ENCODE measurements at regions not wholly inside any gene's neighbourhood (a gene's known extent, or its start where the extent isn't known, plus 50 kb on each side); places are given as distances from the start of the nearest gene placed in this dataset.
"Not testable (repeated sequence)": the region's sequence is repeated elsewhere in the genome, so short reads cannot be mapped to it uniquely, and the experiment has no call there.

DNA sequence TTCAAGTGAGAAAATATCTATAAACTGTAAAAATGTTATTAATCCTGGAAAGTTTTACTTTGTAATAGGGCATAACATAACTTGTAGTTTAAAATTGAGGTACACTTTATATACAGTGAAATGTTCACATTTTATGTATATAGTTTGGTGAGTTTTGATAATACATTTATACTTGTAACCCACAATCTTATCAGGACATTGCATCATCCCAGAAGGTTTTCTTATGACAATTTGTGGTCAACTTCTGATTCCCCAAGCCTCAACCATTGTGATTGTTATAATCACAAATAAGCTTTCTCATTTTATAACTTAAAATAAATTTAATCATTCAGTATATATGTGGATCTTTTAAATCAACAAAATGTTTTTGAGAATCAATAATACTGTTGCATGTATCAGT is 151.1 kb downstream of the TFPI2 start:
- DNase-seq = no peak

DNA sequence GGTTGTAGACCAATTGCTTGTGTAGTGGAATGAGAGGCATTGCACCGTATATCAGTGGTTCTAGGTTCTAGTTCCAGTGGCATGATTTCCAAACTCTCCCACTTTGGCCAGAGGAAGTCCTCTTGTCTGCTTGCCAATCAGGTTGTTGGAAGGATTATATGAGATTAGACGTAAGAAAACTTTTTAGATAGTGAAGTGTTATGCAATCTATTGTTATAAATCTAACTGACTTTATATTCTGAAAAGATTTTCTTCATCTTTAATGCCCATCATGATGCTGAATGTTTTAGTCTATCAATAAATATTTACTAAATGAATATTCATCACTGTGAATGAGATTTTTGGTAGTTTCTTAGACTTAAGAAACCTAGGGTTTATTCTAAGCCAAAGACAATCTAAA is 152.6 kb downstream of the TFPI2 start:
- DNase-seq = no peak

DNA sequence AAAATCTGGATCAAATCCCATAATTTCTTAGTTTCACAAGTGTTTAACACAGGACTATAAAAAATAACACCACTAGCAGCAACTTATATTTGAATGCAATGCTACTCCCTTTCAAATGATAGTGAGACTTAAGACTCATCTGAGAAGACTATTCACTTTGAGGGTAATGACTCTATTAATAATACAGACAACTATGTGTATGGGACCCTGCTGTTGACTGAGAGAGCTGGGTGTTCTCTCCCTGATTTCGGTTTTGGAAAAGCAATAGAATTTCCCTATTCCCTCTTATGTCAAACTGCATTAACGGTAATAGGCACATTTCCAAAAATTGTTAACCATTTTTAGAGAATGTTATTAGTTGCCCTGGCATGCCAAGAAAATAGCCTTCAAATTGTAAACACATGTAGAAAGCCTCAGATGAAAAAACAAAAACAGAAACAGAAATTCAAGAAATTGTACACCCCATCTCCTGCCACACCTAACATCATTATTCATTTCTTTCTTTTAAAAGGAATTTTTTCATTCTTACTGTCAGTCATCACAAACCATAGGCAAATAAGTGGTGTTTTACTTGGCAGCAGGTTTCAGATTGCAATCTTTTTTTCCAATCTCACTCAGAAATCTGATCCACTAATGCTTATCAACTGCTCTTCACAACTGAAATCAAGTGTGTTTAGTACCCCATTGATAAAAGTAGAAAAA is 153.7 kb downstream of the TFPI2 start:
- peak; percentile 9 for DNase-seq

DNA sequence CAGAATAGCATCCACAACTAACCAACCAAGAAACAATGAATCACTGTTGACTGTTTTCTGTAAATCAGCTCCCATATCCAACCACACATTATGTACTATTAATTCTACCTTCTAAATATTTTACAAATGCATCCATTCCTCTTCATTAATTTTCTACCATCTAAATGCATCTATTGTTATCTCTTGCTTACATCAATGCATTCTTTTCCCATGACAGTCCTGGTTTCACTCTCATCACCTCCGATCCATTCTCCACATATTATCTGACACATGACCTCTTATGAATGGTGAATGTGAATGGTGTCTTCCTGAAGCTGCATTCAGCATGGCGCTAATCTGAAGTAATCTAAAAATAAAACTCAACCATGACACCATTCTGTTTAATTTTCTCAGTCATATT is 153.8 kb upstream of the CALCR start:
- no peak for DNase-seq

DNA sequence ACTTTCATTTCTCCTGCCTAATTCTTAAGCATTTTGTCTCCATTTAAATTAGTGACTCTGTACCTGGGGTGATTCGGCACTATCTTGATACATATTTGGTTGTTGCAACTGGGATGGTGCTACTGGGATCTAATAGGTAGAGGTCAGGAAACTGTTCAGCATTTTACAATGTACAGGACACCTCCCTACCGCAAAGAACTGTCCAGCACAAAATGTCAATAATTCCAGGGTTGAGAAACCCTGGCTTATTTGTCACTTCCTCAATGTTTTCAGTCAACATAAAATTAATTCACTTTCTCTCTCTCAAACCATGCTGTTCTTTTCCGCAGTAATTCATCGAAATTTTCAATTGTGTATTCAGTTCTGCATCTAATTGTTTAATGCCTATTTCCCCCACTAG is 151.4 kb upstream of the CALCR start:
- no peak for DNase-seq

DNA sequence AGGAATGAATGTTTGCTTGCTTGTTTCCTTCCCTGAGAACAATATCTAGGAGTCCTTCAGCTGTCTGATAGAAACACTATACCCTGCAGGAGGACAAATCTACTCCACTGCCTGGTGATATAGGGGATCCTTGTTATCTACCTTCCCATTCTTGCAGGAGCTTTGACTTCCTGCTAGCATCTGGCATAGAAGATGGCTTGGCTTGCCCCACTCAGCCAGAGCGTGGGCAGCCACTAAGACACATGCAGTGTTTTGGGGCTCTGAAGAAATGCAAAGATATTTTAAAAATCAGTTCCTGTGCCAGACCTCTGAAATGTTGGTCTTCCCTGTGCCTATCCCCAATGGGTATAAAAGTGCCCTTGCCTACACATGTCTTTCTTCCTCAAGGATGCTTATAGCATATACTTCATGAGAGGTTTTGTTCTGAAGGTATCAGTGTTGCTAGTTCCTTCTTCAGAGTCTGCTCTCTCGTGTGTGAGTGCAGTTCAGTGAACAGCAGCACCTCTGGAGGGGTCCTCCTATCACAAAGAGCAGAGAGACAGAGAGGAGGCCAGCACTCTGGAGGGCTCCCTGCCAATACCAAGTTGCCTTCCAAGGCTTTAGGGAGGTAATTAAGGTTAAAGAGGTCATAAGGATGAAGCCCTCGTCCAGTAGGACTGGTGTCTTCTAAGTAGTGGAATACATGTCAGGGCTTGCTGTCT is 149.1 kb upstream of the CALCR start:
- no peak for DNase-seq

DNA sequence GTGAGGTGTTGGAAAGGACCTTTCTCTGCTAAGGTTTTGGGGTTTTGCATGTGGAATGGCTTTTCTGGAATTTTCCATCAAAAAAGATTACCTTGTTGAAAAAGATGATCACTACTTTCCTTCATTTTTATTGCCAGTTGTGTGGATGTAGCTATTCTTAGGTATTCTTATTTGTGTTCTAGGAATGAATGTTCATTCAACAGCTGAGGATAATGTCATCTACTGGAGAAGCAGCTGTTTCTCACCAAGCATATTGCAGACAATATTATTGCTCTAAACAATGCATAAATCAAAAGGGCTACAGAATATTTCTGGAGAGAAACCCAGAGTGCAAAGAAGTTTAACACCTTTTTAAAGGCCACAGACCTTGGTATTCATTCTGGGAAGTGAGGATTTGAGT is 145.6 kb upstream of the CALCR start:
- DNase-seq = no peak

DNA sequence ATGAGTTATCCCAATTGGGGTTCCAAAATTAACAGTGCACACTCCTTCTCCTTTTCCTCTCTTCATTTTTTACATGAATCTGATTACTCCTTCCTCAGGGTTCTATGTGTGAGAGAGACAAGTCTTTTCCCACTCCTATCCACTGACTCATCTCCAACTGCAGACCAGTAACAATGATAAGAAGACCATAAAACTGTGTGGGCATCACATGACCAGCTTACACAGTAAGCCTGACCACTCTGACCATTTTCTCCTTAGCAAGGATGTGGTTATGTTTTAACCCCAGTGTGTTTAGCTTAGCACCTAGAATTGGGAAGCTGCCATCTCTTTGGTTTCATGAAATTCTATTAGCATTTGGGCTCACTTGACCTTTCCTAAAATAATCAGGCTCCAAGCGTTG is 145.0 kb upstream of the CALCR start:
- no peak for DNase-seq

DNA sequence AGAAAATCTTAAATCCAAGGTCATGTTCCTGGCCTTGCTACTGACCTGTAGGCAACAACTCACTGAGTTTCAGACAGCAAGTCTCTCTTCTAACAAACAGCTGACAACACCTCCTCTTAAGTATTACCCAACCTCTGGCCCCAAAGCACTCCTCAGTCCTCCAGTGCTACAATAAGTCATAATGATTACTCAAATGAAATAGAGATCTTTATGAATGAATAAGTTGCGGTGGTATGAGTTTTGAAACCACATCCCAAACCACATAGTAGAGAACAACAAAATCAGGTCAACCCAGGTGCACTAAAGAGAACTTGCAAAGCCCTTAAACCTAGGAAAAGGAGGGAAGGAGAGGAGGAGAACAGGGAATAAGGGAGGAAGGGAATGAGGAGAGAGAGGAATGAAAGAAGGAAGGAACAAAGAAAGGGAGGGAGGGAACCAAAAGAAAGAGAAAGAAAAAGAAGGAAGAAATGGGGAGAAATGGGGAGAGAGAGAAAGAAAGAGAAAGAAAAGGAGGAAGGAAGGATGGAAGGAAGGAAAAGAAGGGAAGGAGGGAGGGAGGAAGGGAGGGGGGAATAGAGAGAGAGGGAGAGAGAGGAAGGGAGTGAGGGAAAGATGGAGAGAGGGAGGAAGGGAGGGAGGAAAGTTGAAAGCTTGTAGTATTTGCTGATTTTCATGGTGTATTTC is 142.8 kb upstream of the CALCR start:
- DNase-seq = no peak

DNA sequence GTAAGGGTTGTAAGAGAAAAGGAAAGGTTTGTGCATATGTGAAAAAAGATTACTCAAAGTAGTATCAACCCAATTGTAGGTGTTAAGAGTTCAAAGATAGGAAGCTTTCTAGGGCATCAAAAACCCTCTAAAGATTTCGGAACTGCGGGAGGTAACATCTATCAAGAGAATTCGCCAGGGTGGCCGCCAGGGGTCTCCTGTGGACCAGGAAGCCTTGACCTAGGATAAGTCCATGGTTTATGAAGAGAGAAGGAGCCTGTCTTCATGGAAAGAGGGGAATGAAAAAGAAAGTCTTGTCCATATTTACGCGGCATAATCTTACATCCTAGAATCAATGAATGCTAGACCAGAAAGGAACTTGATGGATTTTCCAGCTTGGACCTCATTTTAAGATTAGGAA is 140.7 kb upstream of the CALCR start:
- peak; percentile 1 for DNase-seq

DNA sequence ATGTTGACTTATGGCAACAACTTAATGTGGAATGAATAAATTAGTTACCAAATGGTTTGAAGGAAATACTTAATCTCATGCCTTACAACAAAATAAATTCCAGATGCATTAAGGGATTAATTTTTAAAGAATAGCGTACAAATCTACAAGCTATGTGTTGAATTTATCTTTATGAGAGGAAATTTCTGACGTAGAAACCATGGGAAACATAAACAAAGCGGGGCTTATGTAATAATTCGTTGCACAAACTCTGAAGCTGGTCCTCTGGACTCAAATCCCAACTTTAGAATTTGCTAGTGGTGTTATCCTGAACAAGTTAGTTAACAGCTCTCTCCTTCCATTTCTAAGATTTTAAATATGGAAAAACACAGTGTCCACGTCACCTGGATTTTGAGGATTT is 137.4 kb upstream of the CALCR start:
- DNase-seq = no peak

DNA sequence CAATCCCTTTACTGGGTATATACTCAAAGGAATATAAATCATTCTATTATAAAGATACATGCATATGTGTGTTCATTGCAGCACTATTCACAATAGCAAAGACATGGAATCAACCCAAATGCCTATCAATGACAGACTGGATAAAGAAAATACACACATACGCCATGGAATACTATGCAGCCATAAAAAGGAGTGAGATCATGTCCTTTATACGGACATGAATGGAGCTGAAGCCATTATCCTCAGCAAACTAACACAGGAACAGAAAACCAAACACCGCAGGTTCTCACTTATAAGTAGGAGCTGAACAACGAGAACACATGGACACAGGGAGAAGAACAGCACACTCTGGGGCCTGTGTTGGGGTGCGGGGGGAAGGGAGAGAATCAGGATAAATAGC is 133.7 kb upstream of the CALCR start:
- DNase-seq = not testable (repeated sequence)

DNA sequence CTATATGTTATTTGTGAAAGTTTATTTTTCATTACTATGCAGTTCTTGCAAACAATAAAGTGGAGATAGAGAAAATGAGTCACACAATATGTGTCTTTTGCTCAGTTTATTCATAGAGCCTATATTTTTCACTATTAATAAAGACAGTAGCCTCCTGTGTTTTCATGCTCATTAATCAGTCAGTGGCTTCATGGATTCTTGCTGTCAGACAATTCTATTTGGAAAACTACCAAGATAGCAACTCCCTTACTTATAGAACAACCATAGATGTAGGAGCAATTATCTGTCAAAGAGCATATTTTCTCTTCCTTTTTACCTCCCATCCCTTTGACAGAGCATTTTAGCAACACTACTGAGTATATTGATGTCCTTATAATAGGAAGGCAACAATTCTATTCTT is 132.7 kb upstream of the CALCR start:
- no peak for DNase-seq

DNA sequence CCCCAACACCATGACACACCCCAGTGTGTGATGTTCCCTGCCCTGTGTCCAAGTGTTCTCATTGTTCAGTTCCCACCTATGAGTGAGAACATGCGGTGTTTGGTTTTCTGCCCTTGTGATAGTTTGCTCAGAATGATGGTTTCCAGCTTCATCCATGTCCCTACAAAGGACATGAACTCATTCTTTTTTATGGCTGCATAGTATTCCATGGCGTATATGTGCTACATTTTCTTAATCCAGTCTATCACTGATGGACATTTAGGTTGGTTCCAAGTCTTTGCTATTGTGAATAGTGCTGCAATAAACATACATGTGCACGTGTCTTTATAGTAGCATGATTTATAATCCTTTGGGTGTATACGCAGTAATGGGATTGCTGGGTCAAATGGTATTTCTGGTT is 131.6 kb upstream of the CALCR start:
- not testable (repeated sequence) for DNase-seq

DNA sequence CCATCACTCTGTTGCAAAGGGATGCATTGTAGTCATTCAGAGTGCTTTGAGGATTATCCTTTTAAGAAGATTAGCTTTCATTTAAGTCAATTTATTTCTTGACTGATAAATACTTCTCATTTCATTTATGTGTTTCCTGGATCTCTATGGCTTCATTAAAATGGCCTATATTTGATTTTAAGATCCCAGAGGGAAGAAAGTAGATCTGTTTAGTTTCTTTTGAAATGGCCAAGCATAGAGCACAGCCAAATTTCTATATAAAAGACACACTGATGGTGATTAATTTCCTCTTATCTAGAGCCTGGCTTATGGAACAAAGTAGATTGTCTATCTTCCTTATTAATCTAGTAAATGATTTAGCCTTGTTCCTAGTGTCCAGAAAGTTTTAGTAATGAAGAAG is 129.7 kb upstream of the CALCR start:
- no peak for DNase-seq

DNA sequence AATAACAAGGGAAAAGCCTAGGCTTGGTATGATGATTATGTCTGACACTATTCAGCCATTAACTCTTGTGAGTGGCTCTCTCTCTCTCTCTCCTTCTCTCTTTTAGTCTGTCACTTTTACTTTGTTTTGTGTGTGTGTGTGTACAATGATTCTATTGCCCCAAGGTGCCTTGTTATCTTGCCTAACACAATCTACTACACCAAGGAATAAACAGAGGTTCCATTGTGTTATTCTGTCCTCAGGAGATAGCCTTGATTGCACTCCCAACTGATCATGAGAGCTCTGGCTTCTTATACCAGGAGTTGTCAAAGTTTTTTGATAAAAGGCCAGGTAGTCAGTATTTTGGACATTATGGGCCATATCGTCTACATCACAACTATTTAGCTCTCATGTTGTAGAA is 123.4 kb upstream of the CALCR start:
- DNase-seq = no peak

DNA sequence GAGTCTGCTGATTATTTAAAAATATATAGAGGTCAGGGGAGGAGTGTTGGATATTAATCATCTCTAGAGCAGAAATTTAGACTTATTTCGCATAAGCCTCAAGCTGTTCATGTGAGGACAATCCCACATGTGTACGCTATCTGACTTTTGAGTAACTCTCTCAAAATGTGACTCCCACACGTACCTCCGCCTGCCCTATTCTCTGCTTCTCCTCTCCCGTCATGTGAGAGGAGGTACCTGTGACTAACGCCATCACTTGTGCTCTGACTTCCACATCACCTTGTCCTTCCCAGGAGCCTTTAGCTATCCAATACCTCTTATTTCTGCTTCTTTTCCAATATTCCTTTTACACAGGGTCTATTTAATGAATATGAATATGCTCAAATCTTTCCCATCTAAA is 119.3 kb upstream of the CALCR start:
- DNase-seq = no peak

DNA sequence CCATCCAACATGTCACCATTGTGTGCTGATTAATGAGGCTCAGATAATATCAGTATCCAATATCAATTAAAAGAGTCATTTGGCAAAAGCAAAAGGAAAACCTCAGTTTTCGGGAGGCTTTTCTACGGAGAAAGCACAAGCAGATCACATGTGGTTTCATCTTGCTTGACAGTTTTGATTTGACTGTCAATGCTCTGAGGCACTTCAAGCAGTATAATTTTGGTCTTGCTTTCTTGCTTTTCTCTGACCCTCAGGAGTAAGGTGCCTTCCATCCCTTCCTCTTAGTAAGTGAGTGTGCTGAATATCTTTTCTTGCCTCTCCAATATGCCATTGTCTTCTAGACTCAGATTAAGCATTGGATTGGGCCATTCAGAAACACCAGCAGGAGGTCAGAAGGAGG is 115.5 kb upstream of the CALCR start:
- peak; percentile 6 for DNase-seq

DNA sequence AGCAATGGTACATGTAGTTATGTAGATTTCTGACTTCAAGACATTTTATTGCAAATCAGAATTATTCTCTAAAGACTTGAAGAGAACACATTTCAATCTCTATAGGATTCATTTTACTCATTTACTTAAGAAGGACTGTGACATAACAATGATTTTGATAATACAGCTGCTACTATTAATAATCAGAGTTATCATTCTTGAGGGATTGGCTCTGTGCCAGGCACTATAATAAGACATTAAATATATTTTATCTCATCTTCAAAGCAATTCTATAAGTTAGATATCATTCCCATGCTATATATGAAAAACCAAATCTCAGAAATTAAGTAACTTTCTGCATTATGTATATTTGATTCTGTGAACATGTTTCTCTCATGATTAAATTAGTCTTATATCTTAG is 103.7 kb upstream of the CALCR start:
- DNase-seq = no peak

DNA sequence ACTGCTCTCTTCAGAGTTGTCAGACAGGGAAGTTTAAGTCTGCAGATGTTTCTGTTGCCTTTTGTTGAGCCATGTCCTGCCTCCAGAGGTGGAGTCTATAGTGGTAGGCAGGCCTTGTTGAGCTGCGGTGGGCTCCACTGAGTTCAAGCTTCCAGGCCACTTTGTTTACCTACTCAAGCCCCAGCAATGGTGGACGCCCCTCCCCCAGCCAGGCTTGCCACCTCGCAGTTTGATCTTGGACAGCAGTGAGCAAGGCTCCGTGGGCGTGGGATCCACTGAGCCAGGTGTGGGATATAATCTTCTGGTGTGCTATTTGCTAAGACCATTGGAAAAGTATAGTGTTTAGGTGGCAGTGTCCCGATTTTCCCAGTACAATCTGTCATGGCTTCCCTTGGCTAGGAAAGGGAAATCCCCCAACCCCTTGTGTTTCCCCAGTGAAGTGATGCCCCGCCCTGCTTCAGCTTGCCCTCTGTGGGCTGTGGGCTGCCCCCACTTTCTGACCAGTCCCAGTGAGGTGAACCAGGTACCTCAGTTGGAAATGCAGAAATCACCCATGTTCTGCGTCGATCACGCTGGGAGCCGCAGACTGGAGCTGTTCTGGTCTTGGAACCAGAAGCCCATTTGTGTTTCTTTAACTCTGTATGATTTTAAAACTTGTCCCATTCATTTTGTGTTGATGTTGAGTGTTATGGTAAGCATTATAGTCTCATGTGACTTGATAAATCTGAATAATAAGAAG is 89.2 kb upstream of the CALCR start:
- DNase-seq = no peak

DNA sequence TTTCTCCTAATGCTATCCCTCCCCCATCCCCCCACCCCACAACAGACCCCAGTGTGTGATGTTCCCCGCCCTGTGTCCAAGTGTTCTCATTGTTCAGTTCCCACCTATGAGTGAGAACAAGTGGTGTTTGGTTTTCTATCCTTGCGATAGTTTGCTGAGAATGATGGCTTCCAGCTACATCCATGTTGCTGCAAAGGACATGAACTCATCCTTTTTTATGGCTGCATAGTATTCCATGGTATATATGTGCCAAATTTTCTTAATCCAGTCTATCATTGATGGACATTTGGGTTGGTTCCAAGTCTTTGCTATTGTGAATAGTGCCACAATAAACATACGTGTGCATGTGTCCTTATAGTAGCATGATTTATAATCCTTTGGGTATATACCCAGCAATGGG is 83.6 kb upstream of the CALCR start:
- not testable (repeated sequence) for DNase-seq

DNA sequence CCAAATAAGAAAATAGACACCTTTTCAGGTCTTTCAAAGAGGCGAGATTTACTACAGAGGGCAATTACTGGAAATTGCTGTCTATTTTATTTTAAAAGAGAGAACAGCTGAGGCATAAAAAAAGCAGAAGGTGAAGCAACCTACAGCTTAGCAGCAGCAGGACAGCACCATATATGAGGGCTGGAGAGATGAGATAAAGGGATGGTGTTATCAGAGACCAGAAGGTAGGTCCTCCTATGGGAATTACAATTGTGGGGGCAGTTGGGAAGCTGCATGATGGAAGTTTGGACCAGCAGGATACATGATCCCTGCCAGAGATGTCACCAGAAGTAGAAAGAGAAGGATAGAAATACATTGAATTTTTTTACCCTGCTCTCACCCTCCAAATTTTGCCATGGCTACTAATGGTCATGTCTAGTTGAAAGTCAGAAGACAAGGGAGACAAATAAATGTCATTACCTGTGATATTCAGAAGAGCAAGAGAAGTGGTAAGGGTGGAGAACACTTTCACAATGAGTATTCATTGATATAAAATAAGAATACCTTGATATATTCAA is 77.2 kb upstream of the CALCR start:
- DNase-seq = no peak

DNA sequence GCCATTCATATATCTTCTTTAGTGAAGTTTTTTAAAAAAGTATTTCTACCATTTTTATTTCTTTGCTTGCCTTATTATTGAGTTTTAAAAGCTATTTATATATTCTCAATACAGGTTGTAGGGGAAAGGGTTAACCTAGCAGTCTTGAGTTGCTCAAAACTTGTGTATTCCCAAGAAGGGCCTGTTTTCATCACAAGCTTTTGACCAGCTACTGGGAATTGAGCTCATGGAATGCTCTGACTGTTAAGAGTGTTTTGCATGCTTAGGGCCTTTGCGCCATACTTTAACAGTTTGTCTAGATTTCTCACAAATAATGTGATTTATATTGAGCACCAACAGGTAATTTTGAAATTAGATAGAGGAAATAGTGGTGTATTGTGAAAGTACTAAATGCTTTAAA is 72.0 kb upstream of the CALCR start:
- DNase-seq = no peak
